GM19239 (cell line): ENCODE measurements at regions not wholly inside any gene's neighbourhood (a gene's known extent, or its start where the extent isn't known, plus 50 kb on each side); places are given as distances from the start of the nearest gene placed in this dataset.

Source experiments
- DNase-seq: peaks from one replicate; pipeline ENCODE4 v3.0.0; 2011; ENCODE audit warnings: low spot score; ENCODE audit not compliant: insufficient read length
- FAIRE-seq: peaks from 2 replicates; lab custom pipeline; 2011; peaks lifted over from hg19 to GRCh38; lab: Jason Lieb, UNC

GRCh38 chr7:36083626-36084380 lies 69.3 kb upstream of the EEPD1 start:
- FAIRE-seq, result no peak
- DNase-seq, result no peak

DNA sequence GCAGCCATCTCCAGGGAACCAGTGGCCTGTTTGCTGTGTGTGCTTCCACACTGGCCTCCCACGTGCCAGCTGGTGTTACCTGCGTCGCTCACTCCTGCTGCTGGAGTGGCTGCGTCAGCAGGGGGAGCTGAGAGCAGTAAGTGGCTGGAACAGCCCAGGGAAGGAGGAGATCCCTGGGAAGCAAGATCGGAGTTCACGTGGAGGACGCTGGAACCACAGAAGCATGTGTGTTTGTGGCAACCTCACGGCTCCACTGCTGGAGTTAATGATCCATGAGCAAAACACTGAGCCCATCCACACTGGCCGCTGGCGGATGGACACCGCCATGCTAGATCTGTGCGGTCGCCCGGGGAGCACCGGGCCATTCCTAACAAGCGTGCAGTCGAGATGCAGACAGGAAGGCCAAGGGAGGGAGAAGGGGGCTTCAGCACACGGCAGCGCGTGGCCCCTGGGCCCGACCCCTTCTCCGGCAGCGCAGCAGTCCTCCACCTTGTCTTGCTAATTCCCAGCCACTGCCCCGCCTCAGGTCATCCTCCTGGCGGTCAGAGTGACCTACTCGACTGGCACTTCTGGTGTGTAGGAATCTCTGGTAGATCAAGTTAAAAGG lies 68.5 kb upstream of the EEPD1 start:
- no peak for DNase-seq
- no peak for FAIRE-seq

DNA sequence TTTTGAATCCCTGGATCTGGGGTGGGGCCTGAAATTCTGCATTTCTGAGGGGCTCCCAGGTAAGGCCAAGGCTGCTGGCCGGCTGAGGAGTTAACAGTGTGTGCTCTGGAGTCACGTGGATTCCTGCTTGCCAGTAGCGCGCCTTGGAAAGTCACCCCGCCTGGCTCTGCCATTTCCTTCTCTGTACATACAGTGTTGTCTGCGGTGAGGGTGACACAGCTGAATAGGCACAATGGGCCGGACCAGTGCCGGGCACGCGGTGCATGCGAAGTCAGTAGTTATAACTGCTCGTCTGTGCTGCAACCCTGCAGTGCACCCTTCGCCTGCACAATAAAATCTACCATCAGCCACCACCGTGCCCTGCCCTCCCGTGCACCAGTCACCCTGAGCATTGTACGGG lies 68.0 kb upstream of the EEPD1 start:
- DNase-seq (no peak), FAIRE-seq (no peak)

DNA sequence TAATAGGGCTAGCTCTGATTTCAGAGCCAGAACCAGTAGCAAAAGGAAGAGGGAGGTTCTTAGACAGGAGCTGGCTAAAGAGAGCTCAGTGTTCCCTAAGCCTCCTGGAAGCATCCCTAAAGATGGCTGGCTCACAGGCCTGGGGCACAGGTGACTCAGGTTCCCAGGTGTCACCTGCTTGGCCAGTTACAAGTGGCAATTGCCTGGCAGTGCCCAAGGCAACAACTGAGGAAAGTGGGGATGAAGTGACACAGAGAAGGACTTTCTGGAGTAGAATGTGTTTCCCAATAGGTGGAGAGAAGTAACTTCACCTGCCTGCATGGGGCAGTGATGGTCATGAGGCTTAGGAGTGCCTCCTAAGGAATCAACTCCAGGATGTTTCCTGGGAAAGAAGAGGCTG lies 66.5 kb upstream of the EEPD1 start:
- DNase-seq (no peak), FAIRE-seq (no peak)

GRCh38 chr7:36088553-36088952 lies 64.5 kb upstream of the EEPD1 start:
- FAIRE-seq (no peak), DNase-seq (no peak)

DNA sequence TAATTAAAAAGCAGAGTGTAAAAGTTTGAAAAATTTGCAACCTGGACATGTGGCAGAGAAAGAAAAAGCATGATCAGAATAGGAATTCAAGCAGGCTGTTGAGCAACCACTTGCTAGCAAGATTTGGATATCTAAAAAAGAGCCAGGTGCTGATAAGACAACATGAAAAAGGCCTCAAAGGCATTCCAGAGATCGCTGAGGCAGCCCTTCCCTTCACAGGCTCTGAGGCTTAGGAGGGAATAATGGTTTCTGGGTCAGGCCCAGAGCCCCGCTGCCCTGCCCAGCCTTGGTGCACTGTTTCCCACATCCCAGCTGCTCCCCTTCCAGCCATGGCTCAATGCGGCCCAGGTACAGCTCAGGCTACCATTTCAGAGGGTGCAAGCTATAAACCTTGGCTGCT lies 64.1 kb upstream of the EEPD1 start:
- no peak for DNase-seq

DNA sequence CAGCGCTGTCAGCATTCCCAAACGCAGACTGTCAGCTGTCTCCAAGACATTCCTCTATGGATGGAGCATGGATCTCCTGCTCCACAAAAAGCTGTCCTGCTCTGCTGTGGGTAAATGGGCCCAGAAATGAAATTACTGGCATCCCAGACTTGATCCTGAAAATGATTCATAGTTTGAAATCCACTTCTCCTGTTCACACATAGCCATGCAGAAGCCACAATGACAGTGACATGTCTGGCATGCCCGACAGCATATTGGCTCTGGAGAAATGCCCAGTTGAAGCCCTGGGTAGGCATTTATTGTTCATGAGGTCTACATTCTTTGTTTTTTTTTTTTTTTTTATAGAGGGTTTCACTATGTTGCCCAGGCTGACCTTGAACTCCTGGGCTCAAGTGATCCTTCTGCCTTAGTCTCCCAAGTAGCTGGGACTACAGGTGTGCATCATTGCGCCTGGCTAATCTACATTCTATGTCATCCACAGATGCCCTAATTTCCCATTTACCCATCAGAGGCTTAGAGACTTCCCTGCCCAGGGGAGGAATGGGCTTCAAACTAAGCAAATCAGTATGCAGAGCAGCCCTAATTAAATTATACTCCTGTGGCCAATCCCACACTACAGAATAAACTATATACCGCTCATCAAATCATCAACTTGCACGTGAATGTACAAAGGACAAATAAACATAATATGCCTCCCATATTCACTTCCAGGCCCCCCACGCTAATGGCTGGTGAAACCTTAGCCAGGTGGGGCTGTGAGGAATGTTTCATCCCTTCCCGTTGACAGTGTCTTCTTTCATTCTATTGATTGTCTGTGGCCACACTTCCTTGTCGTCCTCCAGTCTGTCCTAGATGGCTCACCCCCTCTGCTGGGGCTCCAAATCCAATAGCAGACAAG lies 61.8 kb upstream of the EEPD1 start:
- no peak for FAIRE-seq

More for the DNA sequence above, 64.1 kb upstream of the EEPD1 start:
- no peak for FAIRE-seq

DNA sequence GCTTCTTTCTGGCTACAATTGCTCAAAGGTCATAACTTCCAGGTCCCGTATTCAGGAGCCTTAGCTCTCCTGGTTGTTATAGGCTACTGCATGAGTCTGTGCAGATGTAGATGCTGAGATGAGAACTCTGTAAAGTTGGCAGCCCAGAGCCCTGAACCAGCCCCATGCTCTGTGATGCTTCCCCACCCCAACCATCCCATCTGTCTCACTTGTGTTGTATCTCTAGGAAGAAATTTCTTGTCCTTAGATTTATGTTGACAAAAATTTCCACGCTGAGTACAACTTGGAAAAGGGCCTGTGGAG lies 61.2 kb upstream of the EEPD1 start:
- DNase-seq, result no peak
- no peak for FAIRE-seq

More for the DNA sequence above, 61.8 kb upstream of the EEPD1 start:
- no peak for DNase-seq

DNA sequence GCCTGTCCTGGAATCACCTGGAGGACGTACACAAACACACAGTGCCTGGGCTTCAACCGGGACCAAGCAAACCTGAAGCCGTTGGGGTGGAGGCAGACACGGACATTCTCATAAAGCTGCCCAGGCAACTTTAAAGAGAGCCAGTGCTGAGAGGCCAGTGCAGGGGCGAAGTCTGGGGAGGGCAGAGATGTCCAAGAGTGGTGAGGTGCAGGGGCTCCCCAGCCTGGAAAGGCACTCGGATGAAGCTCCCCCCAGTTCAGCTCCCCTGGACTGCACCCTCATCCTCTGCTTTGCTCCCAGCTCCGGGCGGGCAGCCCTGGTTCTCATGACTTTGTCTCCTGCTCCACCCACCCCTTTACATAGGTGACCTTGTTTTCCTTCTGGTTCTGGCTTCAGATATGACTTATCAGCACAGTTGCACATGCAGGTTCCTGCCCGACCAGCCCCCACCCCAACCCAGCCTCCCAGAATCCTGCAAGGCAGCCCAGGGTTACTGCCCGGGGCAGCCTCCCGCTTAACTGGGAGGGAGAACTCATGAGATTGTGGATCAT lies 60.8 kb upstream of the EEPD1 start:
- FAIRE-seq, result no peak
- no peak for DNase-seq

- DNase-seq (no peak), FAIRE-seq (no peak)
Observed at GRCh38 chr7:36096460-36097095, 56.5 kb upstream of the EEPD1 start.

DNA sequence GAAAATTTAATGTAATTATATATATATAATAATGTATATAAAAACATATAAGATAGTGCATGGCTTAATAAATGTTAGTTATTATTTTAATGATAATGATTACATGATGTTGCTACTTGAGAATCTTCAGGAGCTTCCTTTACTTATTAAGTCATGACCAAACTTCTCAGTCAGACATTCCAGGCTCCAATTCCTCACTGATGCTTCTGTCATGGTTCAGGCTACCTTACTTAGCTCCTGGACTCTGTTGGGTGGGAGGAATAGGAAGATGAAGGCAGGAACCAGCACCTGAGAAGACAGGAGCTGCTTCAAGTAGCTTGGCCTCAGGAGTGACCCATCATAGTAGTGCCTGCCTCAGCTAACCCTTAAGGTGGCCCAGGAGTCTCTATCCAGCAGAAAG lies 55.0 kb upstream of the EEPD1 start:
- no peak for FAIRE-seq
- DNase-seq, result no peak

- FAIRE-seq, result no peak
- DNase-seq, result no peak
Observed at GRCh38 chr7:36100226-36100625, 52.8 kb upstream of the EEPD1 start.

DNA sequence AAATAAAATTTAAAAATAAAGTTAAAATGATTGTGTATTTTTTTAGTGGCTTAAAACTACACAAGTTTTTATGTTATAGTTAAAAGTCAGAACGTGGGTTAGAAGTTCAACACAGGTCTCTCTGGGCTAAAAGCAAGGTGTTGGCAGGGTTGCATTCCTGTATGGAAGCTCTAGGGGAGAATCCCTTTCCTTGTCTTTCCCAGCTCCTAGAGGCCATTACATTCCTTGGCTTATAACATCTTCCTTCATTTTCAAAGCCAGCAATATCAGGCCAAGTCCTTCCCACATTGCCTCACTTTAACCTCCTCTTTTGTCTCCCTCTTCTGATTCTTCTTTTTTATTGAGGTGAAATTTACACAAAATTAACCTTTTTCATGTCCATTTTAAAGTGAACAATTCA lies 52.4 kb upstream of the EEPD1 start:
- FAIRE-seq (no peak), DNase-seq (no peak)
